ENCODE measurements at regions not wholly inside any gene's neighbourhood (a gene's known extent, or its start where the extent isn't known, plus 50 kb on each side); places are given as distances from the start of the nearest gene placed in this dataset.

DNA sequence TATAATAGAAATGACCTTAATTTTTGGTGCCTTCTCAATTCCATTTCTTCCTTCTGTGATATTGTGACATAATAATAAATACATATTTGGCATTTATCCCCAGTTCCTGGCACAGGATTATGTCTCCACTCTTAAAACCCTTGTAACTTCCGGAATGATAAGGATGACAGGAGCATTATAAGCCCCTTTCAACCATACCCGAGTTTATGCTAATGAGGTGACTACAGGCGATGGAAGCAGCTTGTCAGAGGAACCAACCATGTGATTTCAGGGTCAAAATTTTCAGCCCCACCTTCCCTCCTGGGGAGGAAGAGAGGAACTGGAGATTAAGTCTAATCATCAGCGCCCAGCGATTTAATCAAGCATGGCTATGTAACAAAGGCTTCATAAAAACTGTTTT is 528.5 kb upstream of the CRIM1 start:
- Histone ChIP-seq H4K20me1 (ENCODE audit: insufficient read depth) (no peaks in the 10 kb centered on the region), H3K9me2 (ENCODE audit: insufficient read depth, low read length) (no peaks in the 10 kb centered on the region)

DNA sequence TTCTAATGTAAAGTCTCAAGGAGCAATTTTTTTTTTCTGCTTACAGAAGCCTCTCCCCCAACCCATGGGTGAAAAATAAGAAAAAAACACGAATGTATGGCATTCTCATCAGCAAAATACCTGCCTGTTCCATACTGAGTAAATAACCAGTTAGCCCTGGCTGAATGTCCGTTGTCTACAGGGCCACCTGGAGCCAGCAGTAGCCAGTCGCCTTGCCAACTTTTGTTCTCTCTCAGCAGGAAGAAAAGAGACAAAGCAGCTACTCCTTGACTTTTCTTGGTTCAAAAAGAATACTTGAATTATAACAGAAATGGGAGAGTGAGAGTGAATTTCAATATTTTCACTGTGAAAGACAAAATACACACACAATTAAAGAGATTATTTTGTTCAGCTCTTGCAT is 532.9 kb upstream of the CRIM1 start:
- H4K20me1 ChIP-seq (ENCODE audit: insufficient read depth), result no peaks in the 10 kb centered on the region
- H3F3A ChIP-seq (ENCODE audit: insufficient read depth, low read length, poor library complexity, severe bottlenecking), result no peaks in the 10 kb centered on the region
- TF ChIP-seq, protein P1, sequence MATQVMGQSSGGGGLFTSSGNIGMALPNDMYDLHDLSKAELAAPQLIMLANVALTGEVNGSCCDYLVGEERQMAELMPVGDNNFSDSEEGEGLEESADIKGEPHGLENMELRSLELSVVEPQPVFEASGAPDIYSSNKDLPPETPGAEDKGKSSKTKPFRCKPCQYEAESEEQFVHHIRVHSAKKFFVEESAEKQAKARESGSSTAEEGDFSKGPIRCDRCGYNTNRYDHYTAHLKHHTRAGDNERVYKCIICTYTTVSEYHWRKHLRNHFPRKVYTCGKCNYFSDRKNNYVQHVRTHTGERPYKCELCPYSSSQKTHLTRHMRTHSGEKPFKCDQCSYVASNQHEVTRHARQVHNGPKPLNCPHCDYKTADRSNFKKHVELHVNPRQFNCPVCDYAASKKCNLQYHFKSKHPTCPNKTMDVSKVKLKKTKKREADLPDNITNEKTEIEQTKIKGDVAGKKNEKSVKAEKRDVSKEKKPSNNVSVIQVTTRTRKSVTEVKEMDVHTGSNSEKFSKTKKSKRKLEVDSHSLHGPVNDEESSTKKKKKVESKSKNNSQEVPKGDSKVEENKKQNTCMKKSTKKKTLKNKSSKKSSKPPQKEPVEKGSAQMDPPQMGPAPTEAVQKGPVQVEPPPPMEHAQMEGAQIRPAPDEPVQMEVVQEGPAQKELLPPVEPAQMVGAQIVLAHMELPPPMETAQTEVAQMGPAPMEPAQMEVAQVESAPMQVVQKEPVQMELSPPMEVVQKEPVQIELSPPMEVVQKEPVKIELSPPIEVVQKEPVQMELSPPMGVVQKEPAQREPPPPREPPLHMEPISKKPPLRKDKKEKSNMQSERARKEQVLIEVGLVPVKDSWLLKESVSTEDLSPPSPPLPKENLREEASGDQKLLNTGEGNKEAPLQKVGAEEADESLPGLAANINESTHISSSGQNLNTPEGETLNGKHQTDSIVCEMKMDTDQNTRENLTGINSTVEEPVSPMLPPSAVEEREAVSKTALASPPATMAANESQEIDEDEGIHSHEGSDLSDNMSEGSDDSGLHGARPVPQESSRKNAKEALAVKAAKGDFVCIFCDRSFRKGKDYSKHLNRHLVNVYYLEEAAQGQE (IDR thresholded peaks at IDR 0.05; ENCODE audit: borderline replicate concordance), result no peak
- TF ChIP-seq, protein P2, sequence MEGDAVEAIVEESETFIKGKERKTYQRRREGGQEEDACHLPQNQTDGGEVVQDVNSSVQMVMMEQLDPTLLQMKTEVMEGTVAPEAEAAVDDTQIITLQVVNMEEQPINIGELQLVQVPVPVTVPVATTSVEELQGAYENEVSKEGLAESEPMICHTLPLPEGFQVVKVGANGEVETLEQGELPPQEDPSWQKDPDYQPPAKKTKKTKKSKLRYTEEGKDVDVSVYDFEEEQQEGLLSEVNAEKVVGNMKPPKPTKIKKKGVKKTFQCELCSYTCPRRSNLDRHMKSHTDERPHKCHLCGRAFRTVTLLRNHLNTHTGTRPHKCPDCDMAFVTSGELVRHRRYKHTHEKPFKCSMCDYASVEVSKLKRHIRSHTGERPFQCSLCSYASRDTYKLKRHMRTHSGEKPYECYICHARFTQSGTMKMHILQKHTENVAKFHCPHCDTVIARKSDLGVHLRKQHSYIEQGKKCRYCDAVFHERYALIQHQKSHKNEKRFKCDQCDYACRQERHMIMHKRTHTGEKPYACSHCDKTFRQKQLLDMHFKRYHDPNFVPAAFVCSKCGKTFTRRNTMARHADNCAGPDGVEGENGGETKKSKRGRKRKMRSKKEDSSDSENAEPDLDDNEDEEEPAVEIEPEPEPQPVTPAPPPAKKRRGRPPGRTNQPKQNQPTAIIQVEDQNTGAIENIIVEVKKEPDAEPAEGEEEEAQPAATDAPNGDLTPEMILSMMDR (IDR thresholded peaks at IDR 0.05; ENCODE audit: poor library complexity, severe bottlenecking), result no peak
- TF ChIP-seq MXI1 (conservative IDR thresholded peaks at IDR 0.05; ENCODE audit: poor library complexity, severe bottlenecking) (no peak), TAF1 (IDR thresholded peaks at IDR 0.05; ENCODE audit: low read depth) (no peak), SMC3 (conservative IDR thresholded peaks at IDR 0.05; ENCODE audit: poor library complexity) (no peak), EP300 (conservative IDR thresholded peaks at IDR 0.05; ENCODE audit: poor library complexity, severe bottlenecking) (no peak), POLR2AphosphoS5 (IDR thresholded peaks at IDR 0.05) (no peak), EZH2 (IDR thresholded peaks at IDR 0.05; ENCODE audit: borderline replicate concordance, insufficient read depth, low read length, poor library complexity, severe bottlenecking) (no peak), RAD21 (conservative IDR thresholded peaks at IDR 0.05) (no peak)
- H3K79me2 ChIP-seq (replicated peaks; ENCODE audit: insufficient read depth, low read length), result no peaks in the 10 kb centered on the region
- no peak overlapping the region for H3K9ac ChIP-seq (ENCODE audit: low read length)
- H3K9me2 ChIP-seq (ENCODE audit: insufficient read depth, low read length), result no peaks in the 10 kb centered on the region
- H3K4me3 ChIP-seq (ENCODE audit: low read length), result no peak overlapping the region
- H3K27me3 ChIP-seq (ENCODE audit: insufficient read depth, low read depth, low read length), result peaks cover 5% of the 10 kb centered on the region
- no peaks in the 10 kb centered on the region for H3K9me3 ChIP-seq (ENCODE audit: low read length)
- no peak overlapping the region for H3K27ac ChIP-seq (ENCODE audit: low read length)
- H2AFZ ChIP-seq (ENCODE audit: low read depth, low read length), result no peak overlapping the region
- no peaks in the 10 kb centered on the region for H3K36me3 ChIP-seq (ENCODE audit: insufficient read depth, low read length)
- no peak overlapping the region for H3K4me2 ChIP-seq (ENCODE audit: low read length)

More for the DNA sequence above, 528.5 kb upstream of the CRIM1 start:
- no peak overlapping the region for H3K27ac ChIP-seq (ENCODE audit: low read length)
- H3K36me3 ChIP-seq (ENCODE audit: insufficient read depth, low read length), result no peaks in the 10 kb centered on the region
- H2AFZ ChIP-seq (ENCODE audit: low read depth, low read length), result no peak overlapping the region
- no peak overlapping the region for H3K9ac ChIP-seq (ENCODE audit: low read length)
- H3F3A ChIP-seq (ENCODE audit: insufficient read depth, low read length, poor library complexity, severe bottlenecking), result no peaks in the 10 kb centered on the region
- no peak overlapping the region for H3K4me2 ChIP-seq (ENCODE audit: low read length)
- H3K9me3 ChIP-seq (ENCODE audit: low read length), result no peaks in the 10 kb centered on the region
- TF ChIP-seq EP300 (conservative IDR thresholded peaks at IDR 0.05; ENCODE audit: poor library complexity, severe bottlenecking), result no peak
- TF ChIP-seq POLR2AphosphoS5 (IDR thresholded peaks at IDR 0.05), result no peak
- no peak for TF ChIP-seq MXI1 (conservative IDR thresholded peaks at IDR 0.05; ENCODE audit: poor library complexity, severe bottlenecking)
- TF ChIP-seq, protein P1 (IDR thresholded peaks at IDR 0.05; ENCODE audit: borderline replicate concordance), result no peak
- TF ChIP-seq TAF1 (IDR thresholded peaks at IDR 0.05; ENCODE audit: low read depth), result no peak
- no peak for TF ChIP-seq RAD21 (conservative IDR thresholded peaks at IDR 0.05)
- TF ChIP-seq SMC3 (conservative IDR thresholded peaks at IDR 0.05; ENCODE audit: poor library complexity), result no peak
- TF ChIP-seq EZH2 (IDR thresholded peaks at IDR 0.05; ENCODE audit: borderline replicate concordance, insufficient read depth, low read length, poor library complexity, severe bottlenecking), result no peak
- TF ChIP-seq, protein P2 (IDR thresholded peaks at IDR 0.05; ENCODE audit: poor library complexity, severe bottlenecking), result no peak
- no peak overlapping the region for H3K4me3 ChIP-seq (ENCODE audit: low read length)
- H3K27me3 ChIP-seq (ENCODE audit: insufficient read depth, low read depth, low read length), result no peaks in the 10 kb centered on the region
- no peaks in the 10 kb centered on the region for H3K79me2 ChIP-seq (replicated peaks; ENCODE audit: insufficient read depth, low read length)
